ENCODE measurements at regions not wholly inside any gene's neighbourhood (a gene's known extent, or its start where the extent isn't known, plus 50 kb on each side); places are given as distances from the start of the nearest gene placed in this dataset.

DNA sequence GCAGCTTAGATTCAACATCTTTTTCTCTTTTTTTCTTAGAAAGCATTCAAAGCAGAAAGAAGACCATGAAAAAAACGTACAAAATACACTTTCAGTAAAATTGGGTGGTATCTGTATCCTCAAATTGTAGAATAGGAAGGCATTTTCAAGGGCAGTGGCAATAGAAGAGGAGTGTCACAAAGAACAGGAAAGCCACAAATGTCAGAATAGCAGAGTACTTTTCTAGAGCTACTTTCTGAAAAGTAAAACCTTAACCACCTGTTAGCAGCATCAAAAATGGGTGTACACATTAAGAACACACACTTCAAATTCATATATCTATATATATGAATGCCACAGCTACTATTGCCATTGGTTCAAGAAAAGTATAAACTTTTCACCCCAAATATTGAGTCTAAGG lies 412.1 kb upstream of the DCN start:
- no peak overlapping the region for H3K4me3 ChIP-seq
- no peaks in the 10 kb centered on the region for H3K4me1 ChIP-seq
- DNase-seq = no peak
- WGBS, 5 donors = 7 to 34% (median 19%) methylated on average over 1 of the region's 1 CpG
- intact Hi-C loops (cut with DNase I; ENCODE audit: low total_unique reads) = no loop called here
- TF ChIP-seq, protein P1, sequence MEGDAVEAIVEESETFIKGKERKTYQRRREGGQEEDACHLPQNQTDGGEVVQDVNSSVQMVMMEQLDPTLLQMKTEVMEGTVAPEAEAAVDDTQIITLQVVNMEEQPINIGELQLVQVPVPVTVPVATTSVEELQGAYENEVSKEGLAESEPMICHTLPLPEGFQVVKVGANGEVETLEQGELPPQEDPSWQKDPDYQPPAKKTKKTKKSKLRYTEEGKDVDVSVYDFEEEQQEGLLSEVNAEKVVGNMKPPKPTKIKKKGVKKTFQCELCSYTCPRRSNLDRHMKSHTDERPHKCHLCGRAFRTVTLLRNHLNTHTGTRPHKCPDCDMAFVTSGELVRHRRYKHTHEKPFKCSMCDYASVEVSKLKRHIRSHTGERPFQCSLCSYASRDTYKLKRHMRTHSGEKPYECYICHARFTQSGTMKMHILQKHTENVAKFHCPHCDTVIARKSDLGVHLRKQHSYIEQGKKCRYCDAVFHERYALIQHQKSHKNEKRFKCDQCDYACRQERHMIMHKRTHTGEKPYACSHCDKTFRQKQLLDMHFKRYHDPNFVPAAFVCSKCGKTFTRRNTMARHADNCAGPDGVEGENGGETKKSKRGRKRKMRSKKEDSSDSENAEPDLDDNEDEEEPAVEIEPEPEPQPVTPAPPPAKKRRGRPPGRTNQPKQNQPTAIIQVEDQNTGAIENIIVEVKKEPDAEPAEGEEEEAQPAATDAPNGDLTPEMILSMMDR (IDR thresholded peaks at IDR 0.05 in 8 of 11, conservative IDR thresholded peaks at IDR 0.05 in 3 of 11) = no peak
- TF ChIP-seq POLR2AphosphoS5 (IDR thresholded peaks at IDR 0.05) (no peak), POLR2A (IDR thresholded peaks at IDR 0.05) (no peak)
- no peak overlapping the region for H3K27ac ChIP-seq
- no peaks in the 10 kb centered on the region for H3K36me3 ChIP-seq
- H3K27me3 ChIP-seq (replicated peaks in 1 of 7) = no peaks in the 10 kb centered on the region
- H3K9me3 ChIP-seq = peaks cover 0 to 9% (median 2%) of the 10 kb centered on the region in 8 donors

DNA sequence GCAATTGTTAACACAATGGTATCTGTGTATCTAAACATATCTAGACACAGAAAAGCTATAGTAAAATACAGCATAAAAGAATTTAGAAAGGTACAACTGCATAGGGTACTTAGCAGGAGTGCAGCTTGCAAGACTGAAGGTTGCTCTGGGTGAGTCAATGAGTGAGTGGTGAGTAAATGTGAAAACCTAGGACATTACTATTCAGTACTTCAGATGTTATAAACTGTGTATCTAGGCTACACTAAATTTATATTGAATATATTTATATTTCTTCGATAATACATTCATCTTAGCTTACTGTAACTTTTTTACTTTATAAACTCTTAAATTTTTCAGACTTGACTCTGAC lies 409.0 kb upstream of the DCN start:
- TF ChIP-seq POLR2A (IDR thresholded peaks at IDR 0.05) = no peak
- TF ChIP-seq, protein P1 (IDR thresholded peaks at IDR 0.05 in 8 of 11, conservative IDR thresholded peaks at IDR 0.05 in 3 of 11) = no peak
- TF ChIP-seq POLR2AphosphoS5 (IDR thresholded peaks at IDR 0.05) = no peak
- H3K4me1 ChIP-seq = no peaks in the 10 kb centered on the region
- intact Hi-C loops (cut with DNase I; ENCODE audit: low total_unique reads) = no loop called here
- H3K36me3 ChIP-seq = no peaks in the 10 kb centered on the region
- H3K27ac ChIP-seq = no peak overlapping the region
- WGBS, 5 donors = 0 to 70% (median 3%) methylated on average over 1 of the region's 1 CpG
- H3K27me3 ChIP-seq (replicated peaks in 1 of 7) = no peaks in the 10 kb centered on the region
- H3K4me3 ChIP-seq = no peak overlapping the region
- H3K9me3 ChIP-seq = no peaks in the 10 kb centered on the region
- no peak for DNase-seq

DNA sequence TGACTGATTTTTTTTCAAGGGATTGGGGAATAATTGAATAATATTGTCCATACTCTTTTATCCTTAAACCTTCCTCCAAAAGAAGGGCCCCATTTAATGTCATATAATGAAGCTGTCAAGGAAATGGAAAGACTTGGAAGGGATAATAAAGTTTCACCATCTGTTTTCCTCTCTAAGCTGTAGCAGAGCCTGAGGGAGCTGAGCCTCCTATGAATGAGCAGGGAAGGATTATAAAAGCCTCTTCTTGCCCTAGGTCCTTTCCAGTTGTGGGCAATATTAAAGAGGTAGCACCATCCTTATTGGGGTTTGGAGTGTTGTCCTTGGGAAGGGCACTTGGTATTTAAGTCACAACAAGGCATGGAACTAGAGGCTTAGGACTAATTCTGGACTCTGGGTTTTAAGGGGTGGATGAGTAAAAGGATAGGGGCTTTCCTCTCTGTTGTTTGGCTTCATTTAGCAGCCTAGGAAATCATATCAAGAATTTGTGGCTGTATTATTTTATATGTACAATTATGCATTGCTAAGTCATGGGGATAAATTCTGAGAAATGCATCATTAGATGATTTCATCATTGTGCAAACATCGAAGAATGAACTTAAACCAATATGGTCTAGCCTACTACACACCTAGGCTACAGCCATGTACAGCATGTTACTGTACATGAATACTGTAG lies 408.5 kb upstream of the DCN start:
- Histone ChIP-seq H3K4me1 (no peaks in the 10 kb centered on the region), H3K9me3 (no peaks in the 10 kb centered on the region), H3K4me3 (no peak overlapping the region), H3K36me3 (no peaks in the 10 kb centered on the region), H3K27ac (no peak overlapping the region), H3K27me3 (replicated peaks in 1 of 7) (no peaks in the 10 kb centered on the region)
- WGBS, 5 donors = 66 to 98% (median 79%) methylated on average over 1 of the region's 1 CpG
- TF ChIP-seq POLR2AphosphoS5 (IDR thresholded peaks at IDR 0.05) (no peak), POLR2A (IDR thresholded peaks at IDR 0.05) (no peak)
- TF ChIP-seq, protein P1 (IDR thresholded peaks at IDR 0.05 in 8 of 11, conservative IDR thresholded peaks at IDR 0.05 in 3 of 11) = no peak
- intact Hi-C loops (cut with DNase I; ENCODE audit: low total_unique reads) = no loop called here
- DNase-seq = no peak

DNA sequence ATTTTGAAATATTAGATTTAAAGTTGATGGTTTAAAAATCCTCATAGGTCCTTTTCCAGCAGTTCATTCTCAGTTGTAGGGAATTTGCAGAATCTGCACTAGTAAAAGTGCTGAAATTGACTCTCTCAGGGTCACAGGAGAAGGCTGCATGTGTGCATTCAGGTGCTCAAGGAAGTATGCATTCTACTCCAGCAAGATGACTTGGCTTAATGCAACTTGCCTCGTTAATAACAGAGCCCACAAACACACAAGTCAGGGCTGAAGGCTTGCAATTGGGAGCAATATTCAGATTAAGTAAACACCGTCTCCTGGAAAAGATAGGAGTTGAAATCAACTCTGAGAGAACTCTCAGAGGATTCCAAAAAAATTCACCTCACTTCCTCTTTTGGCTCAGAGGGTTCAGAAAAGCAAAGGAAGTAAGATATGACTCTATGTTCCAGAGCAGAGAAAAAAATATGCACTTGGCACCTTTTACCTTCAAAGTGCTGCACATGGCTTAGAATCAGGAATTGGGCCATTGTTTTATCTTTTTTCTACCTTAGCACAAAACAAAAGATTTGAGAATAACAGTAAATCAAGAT lies 406.3 kb upstream of the DCN start:
- Histone ChIP-seq H3K4me3 (no peak overlapping the region), H3K9me3 (no peaks in the 10 kb centered on the region), H3K36me3 (no peaks in the 10 kb centered on the region), H3K4me1 (no peaks in the 10 kb centered on the region), H3K27ac (no peak overlapping the region), H3K27me3 (replicated peaks in 1 of 7) (no peaks in the 10 kb centered on the region)
- WGBS, 5 donors = 16 to 29% (median 28%) methylated on average over 2 of the region's 2 CpGs
- intact Hi-C loops (cut with DNase I; ENCODE audit: low total_unique reads) = no loop called here
- TF ChIP-seq, protein P1 (IDR thresholded peaks at IDR 0.05 in 8 of 11, conservative IDR thresholded peaks at IDR 0.05 in 3 of 11) = no peak
- no peak for TF ChIP-seq POLR2AphosphoS5 (IDR thresholded peaks at IDR 0.05)
- no peak for TF ChIP-seq POLR2A (IDR thresholded peaks at IDR 0.05)
- no peak for DNase-seq
